ENCODE measurements at regions not wholly inside any gene's neighbourhood (a gene's known extent, or its start where the extent isn't known, plus 50 kb on each side); places are given as distances from the start of the nearest gene placed in this dataset.

- no peak for DNase-seq
- Histone ChIP-seq H3K9me3 (peaks cover 0 to 31% (median 7%) of the 10 kb centered on the region in 8 donors), H3K27ac (no peak overlapping the region), H3K36me3 (no peaks in the 10 kb centered on the region), H3K27me3 (replicated peaks in 1 of 7) (no peaks in the 10 kb centered on the region), H3K4me3 (no peak overlapping the region), H3K4me1 (no peaks in the 10 kb centered on the region)
- TF ChIP-seq POLR2A (IDR thresholded peaks at IDR 0.05) (no peak), CTCF (IDR thresholded peaks at IDR 0.05 in 8 of 11, conservative IDR thresholded peaks at IDR 0.05 in 3 of 11) (no peak), POLR2AphosphoS5 (IDR thresholded peaks at IDR 0.05) (no peak)
- 89 to 100% (median 93%) methylated on average over 1 of the region's 1 CpG for WGBS, 5 donors
- intact Hi-C loops (cut with DNase I; ENCODE audit: low total_unique reads) = no loop called here
Observed at GRCh38 chr6:115740907-115741306, 319.8 kb downstream of the FRK start.

DNA sequence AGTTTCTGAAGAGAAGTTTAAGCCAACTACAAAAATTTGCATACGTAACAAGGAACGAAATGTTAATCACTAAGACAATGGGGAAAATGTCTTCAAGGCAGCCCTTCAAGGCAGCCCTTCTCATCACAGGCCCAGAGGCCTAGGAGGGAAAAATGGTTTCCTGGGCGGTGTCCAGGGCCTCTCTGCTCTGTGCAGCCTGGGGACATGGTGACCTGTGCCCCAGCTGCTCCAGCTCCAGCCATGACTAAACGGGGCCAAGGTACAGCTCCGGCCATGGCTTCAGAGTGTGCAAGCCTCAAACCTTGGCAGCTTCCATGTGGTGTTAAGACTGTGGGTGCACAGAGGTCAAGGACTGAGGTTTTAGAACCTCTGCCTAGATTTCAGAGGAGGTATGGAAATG, 325.1 kb downstream of the FRK start:
- TF ChIP-seq POLR2A (IDR thresholded peaks at IDR 0.05) = no peak
- no peak for TF ChIP-seq CTCF (IDR thresholded peaks at IDR 0.05 in 8 of 11, conservative IDR thresholded peaks at IDR 0.05 in 3 of 11)
- no peak for TF ChIP-seq POLR2AphosphoS5 (IDR thresholded peaks at IDR 0.05)
- no peaks in the 10 kb centered on the region for H3K27me3 ChIP-seq (replicated peaks in 1 of 7)
- H3K4me3 ChIP-seq = no peak overlapping the region
- H3K9me3 ChIP-seq = peaks cover 0 to 20% (median 12%) of the 10 kb centered on the region in 8 donors
- H3K27ac ChIP-seq = no peak overlapping the region
- H3K4me1 ChIP-seq = no peaks in the 10 kb centered on the region
- 83 to 88% (median 87%) methylated on average over 5 of the region's 5 CpGs for WGBS, 5 donors
- no peaks in the 10 kb centered on the region for H3K36me3 ChIP-seq
- intact Hi-C loops (cut with DNase I; ENCODE audit: low total_unique reads) = no loop called here
- peak; percentile 40 for DNase-seq

DNA sequence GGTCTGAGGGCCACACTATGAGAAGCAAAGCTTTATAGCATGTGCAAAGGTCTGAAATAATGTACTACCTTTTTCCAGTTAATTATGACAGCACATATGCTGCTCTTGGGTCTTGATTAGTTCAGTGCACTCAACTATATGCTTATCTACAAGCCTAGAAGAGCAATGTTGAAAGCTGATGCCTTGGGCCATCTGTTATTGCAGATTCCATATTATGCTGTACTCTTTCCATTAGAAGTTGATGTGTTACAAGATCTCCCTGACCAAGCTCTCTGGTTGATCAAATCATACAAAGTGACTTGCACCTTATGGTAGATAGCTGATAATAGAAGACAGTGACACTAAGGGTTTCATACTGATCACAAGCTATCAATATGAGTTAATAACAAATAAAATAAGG, 327.3 kb downstream of the FRK start:
- Histone ChIP-seq H3K27ac (no peak overlapping the region), H3K9me3 (peaks cover 0 to 20% (median 12%) of the 10 kb centered on the region in 8 donors), H3K27me3 (replicated peaks in 1 of 7) (no peaks in the 10 kb centered on the region), H3K36me3 (no peaks in the 10 kb centered on the region), H3K4me1 (no peaks in the 10 kb centered on the region), H3K4me3 (no peak overlapping the region)
- intact Hi-C loops (cut with DNase I; ENCODE audit: low total_unique reads) = no loop called here
- no peak for TF ChIP-seq CTCF (IDR thresholded peaks at IDR 0.05 in 8 of 11, conservative IDR thresholded peaks at IDR 0.05 in 3 of 11)
- no peak for TF ChIP-seq POLR2AphosphoS5 (IDR thresholded peaks at IDR 0.05)
- DNase-seq = no peak

- Histone ChIP-seq H3K9me3 (no peaks in the 10 kb centered on the region), H3K36me3 (no peaks in the 10 kb centered on the region), H3K4me3 (no peak overlapping the region), H3K4me1 (no peaks in the 10 kb centered on the region), H3K27ac (no peak overlapping the region), H3K27me3 (replicated peaks in 1 of 7) (no peaks in the 10 kb centered on the region)
- 80 to 89% (median 87%) methylated on average over 5 of the region's 5 CpGs for WGBS, 5 donors
- DNase-seq = peak; percentile 42
- intact Hi-C loops (cut with DNase I; ENCODE audit: low total_unique reads) = no loop called here
- no peak for TF ChIP-seq POLR2A (IDR thresholded peaks at IDR 0.05)
- no peak for TF ChIP-seq POLR2AphosphoS5 (IDR thresholded peaks at IDR 0.05)
Observed at GRCh38 chr6:115729036-115729435, 331.7 kb downstream of the FRK start.

GRCh38 chr6:115728171-115728570, 332.5 kb downstream of the FRK start:
- no peak for DNase-seq
- intact Hi-C loops (cut with DNase I; ENCODE audit: low total_unique reads) = no loop called here
- H3K27me3 ChIP-seq (replicated peaks in 1 of 7) = no peaks in the 10 kb centered on the region
- TF ChIP-seq POLR2A (IDR thresholded peaks at IDR 0.05) = no peak
- TF ChIP-seq CTCF (IDR thresholded peaks at IDR 0.05 in 8 of 11, conservative IDR thresholded peaks at IDR 0.05 in 3 of 11) = no peak
- no peak for TF ChIP-seq POLR2AphosphoS5 (IDR thresholded peaks at IDR 0.05)
- H3K27ac ChIP-seq = no peak overlapping the region
- no peaks in the 10 kb centered on the region for H3K36me3 ChIP-seq
- H3K9me3 ChIP-seq = no peaks in the 10 kb centered on the region
- H3K4me3 ChIP-seq = no peak overlapping the region
- H3K4me1 ChIP-seq = no peaks in the 10 kb centered on the region
